GM18499 (cell line): ENCODE measurements at regions not wholly inside any gene's neighbourhood (a gene's known extent, or its start where the extent isn't known, plus 50 kb on each side); places are given as distances from the start of the nearest gene placed in this dataset.

ENCODE experiments used
- ATAC-seq: cut with Tn5 transposase; IDR thresholded peaks from one replicate; pipeline ENCODE4 v1.9.1; 2021; ENCODE audit warnings: moderate number of reproducible peaks; ENCODE audit not compliant: insufficient read depth, unreplicated experiment

- ATAC-seq, result no peak
Measured at GRCh38 chr2:235165136-235165535, 213.3 kb downstream of the SH3BP4 start.

DNA sequence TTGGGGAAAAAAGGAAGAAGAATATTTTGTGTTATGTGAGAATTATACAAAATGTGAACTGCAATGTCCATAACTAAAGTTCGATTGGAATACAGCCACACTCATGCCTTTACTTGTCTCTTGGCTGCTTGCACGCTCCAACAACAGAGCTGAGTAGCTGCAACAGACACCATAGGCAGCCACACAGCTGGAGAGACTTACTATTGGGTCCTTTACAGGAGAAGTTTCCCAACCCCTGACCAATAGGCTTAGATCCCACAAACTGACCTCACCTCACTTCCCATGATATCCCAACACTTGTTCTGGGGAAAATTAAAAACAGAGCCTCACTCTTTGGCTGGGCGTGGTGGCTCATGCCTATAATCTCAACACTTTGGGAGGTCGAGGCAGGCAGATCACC, 213.8 kb downstream of the SH3BP4 start:
- no peak for ATAC-seq

DNA sequence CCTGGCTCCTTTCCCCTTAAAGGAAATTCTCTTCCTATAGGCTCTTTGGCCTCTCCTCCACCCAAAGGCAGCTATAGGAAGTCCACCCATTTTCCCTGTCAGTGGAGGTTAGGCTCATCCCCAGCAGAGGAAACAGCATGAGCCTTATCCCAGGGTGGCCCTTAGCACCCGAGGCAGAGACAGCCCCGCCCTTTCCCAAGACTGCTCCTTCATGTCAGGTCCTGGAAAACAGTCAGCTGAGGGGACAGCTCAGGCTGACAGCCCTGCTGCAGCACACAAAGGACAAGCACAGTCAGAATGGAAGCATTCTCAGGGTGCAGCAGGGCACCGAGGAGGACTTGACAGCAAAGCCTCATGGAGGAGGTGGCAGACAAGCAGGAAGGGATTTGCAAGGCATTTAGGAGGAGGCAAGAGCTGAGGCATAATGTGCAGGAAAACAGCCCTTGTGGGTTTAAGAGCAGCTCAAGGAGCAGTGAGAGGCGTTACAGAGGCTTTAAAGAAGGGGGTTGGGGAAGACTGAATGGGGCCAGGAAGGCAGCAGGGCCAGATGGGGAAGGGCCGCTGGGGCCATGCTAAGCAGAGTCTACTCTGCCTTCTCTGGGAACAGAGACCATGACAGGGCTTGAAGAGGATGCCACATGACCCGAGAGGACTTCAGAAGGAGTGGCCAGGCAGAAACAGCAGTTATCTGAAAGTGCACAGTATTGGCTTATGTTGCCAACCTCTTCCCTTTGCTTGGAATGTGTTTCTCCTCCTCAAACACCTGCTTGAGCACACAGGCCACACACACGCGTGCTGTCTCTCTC, 216.6 kb downstream of the SH3BP4 start:
- ATAC-seq, result no peak

DNA sequence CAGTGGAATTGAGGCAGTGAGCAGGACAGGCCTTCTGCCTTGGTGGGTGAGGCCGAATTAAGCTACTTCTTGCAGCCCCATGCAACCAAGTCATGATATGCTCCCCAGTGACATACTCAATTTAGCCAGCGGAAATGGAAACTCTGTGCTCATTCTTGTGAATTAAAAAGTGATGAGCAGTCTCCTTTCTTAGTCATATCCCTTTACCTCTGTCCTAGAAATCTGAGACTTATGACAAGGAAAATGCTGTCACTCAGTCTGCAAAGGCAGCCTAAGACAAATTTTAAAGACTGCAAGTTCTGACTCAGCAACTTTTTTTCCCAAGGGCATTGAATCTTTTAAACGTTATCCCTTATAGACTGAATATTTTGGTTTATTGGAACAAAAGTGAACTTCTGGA, 218.2 kb downstream of the SH3BP4 start:
- no peak for ATAC-seq

- ATAC-seq, result no peak
Measured at GRCh38 chr2:235170536-235171521, 219.0 kb downstream of the SH3BP4 start.

DNA sequence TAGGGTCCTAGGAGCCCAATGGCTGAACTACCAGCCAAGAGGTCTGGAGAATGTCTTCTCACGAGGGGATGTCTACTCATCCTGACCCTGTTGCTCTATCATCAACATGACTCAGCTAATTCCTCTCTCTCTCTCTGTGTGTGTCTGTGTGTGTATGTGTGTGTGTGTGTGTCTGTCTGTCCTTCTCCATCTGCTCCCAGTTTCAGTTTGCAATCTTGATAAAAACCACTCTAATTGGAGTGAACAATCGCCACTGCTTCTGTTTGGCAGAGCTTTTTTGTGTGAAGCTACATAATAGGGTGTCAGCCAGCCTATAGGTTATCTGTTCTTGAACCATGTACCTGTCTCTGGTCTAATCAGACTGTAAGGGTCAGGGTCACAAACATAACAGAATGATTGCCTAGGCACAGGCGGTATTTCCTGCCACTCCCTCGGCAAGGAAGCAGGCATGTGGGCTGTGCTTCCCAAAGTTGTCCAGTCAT, 219.8 kb downstream of the SH3BP4 start:
- ATAC-seq, result no peak

GRCh38 chr2:235180642-235181041, 228.8 kb downstream of the SH3BP4 start:
- ATAC-seq, result no peak

- ATAC-seq, result no peak
Measured at GRCh38 chr2:235183786-235184185, 232.0 kb downstream of the SH3BP4 start.

DNA sequence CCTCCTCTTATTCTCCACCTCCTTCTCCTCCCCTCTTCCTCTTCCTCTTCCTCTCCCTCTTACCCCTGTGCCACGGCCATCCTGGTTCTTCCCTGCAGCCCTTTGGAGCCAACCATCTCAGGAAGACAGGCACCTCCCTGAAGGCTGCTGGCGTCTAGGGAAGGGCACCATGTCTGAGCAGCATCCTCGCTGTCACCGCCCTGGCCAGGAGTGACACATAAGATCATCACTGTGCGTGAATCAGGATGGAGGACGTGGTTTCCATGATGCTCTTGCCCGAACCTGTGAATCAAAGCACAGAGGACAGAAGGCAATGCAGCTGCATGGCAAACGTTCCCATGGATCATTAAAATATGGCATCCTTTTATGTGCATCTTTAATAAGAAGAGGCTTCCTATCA, 236.0 kb downstream of the SH3BP4 start:
- no peak for ATAC-seq

DNA sequence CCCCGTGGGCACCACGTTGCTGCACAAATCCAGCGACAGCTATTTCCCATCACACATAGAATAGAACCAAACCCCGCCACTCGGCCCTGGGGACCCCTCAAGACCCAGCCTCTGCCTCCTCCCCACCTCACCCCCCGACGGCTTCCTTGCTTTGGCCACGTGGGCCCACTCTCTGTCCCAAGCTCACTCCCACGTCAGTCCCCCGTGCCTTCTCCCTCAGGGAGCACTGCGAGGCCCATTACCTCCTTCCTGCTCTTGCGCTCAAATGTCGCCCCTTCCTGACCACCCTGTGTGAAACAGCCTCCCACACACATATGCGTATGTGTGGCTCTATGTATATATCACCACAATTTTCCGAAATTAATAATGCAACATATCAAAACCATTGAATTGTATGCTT, 239.7 kb downstream of the SH3BP4 start:
- no peak for ATAC-seq

- ATAC-seq, result no peak
Measured at GRCh38 chr2:235191978-235192377, 240.2 kb downstream of the SH3BP4 start.

- no peak for ATAC-seq
Measured at GRCh38 chr2:235194351-235194750, 242.5 kb downstream of the SH3BP4 start.

DNA sequence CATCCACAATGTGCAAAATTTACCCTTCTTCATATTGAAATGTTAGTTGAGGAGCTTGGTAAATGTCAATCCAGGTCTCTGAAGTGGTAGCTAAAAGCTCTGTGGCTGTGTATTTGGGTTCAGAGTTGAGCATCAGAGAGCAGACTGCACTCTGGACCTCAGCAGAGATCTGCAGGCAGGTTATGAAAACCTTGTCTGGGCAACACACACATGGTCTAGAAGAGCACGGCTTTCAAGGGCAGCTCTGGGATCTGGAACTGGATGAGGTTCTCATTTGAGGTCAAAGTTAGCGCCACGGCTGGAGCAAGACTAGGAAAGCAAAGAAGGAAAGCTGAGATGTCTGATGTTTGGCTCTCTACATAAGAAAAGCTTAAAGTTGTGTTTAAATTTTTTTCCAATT, 243.0 kb downstream of the SH3BP4 start:
- no peak for ATAC-seq

DNA sequence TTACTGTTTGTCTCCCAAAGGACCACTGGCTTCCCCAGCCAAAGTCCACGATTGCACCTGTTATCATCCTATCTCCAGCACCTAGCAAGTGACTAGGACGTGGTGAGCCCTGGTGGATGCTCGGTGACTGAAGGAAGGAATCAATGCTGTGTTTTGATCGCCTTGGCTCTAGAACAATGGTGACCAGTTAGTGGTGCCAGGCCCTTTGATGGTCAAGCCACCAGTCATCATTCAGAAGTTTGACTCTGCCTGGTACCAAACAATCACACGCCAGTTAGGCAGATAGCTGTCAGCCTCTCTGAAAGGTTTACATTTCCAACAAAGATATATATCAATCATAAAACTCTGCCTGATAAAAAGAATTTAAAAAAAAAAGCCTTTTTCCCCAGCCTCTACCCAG, 244.1 kb downstream of the SH3BP4 start:
- no peak for ATAC-seq

DNA sequence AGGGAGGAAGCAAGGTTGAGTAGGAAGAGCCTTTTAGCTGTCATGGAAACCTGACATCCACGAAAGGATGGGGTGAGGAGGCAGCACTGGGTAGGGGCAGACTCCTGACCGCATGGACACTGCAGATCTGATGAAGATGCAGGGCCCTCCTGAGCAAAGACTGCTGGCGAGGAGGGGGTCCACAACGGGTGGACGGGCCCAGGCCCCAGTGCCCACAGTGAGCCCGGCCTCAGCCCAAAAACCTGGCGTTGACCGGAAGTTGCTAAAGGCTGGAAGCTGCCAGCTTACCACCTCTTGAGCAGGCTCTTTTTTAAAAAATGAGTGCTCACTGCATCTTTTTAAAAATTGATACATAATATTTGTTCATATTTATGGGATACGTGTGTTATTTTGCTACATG, 247.3 kb downstream of the SH3BP4 start:
- no peak for ATAC-seq

GRCh38 chr2:235200216-235200615, 248.4 kb downstream of the SH3BP4 start:
- no peak for ATAC-seq

- no peak for ATAC-seq
Measured at GRCh38 chr2:235201756-235202155, 249.9 kb downstream of the SH3BP4 start.

DNA sequence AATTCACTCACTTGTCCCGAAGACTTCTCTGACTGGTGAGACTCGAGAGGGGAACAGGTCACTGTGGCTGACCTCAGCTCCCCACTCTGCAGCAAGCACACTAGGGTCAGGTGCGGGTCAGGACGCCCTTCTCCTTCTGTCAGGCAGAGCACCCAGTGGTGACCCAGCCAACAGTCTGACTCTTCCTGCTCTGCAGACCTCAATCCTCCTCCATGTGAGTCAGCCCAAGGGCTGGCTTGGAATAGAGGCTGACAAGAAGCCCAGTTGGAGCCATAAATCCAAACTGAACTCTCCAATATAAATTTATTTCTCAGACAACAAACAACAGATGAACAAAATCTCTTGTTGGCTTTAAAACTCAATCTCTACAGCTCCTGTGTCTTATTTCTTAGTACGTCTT, 253.1 kb downstream of the SH3BP4 start:
- ATAC-seq, result no peak

- ATAC-seq, result no peak
Measured at GRCh38 chr2:235206399-235206798, 254.6 kb downstream of the SH3BP4 start.

- ATAC-seq, result no peak
Measured at GRCh38 chr2:235206980-235207579, 255.3 kb downstream of the SH3BP4 start.

GRCh38 chr2:235211056-235211455, 259.2 kb downstream of the SH3BP4 start:
- no peak for ATAC-seq
